GM19023 (cell line): ENCODE measurements at regions not wholly inside any gene's neighbourhood (a gene's known extent, or its start where the extent isn't known, plus 50 kb on each side); places are given as distances from the start of the nearest gene placed in this dataset.

Source experiments
- ATAC-seq: cut with Tn5 transposase; IDR thresholded peaks from one replicate; pipeline ENCODE4 v1.9.1; 2021; ENCODE audit warnings: mild to moderate bottlenecking, moderate library complexity; ENCODE audit not compliant: unreplicated experiment

DNA sequence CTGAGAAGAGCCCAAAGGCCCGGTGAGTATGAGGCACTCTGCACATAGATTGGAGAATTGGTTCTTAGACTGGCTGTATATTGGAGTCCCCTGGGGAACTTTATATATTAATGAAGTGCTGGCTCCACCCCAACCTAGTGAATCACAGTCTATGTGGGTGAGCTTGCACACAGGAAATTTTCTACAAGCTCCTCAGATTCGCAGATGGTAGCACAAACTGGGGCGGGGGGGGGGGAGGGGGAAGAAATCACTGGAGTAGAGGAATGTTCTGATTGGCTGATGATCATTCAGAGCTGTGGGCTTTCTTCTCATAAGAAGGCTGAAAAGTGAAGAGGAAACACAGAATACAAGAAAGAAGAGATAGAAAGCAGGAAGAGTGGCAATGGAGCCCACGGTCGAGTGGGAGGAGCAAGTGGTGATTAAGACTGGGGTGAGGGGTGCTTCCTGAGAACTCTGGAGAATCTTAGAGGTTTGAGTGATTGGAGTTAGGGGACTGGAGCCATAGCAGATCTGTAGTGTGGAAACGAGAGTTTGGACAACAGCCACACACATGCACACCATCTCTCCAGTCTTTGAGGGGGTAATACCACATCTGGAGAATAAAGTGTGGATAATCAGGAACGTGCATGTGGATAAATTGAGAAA, 465.9 kb upstream of the DAB1 start:
- no peak for ATAC-seq

DNA sequence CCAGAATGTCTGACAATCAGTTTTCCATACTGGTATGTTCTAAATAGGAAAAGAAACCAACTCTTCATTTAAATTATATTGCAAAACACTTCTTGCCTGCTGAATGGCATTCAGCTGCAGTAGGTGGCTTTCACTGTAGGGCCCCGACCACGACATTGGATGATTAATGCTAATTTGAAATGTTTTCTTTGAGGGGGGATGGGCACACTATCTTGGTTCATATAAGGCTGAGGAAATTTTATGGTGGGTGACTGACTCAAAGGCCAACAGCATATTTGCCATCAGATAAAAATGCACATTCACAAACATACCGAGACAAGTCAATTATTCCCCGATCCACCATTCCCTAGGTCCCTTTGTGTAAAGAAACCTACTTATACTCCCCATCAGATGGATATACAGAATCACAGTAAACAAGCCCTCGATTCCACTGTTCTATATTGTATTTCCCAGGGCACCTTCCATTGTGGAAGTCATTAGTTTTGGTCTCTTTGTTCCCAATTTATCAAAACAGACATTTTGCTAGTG, 464.2 kb upstream of the DAB1 start:
- no peak for ATAC-seq

DNA sequence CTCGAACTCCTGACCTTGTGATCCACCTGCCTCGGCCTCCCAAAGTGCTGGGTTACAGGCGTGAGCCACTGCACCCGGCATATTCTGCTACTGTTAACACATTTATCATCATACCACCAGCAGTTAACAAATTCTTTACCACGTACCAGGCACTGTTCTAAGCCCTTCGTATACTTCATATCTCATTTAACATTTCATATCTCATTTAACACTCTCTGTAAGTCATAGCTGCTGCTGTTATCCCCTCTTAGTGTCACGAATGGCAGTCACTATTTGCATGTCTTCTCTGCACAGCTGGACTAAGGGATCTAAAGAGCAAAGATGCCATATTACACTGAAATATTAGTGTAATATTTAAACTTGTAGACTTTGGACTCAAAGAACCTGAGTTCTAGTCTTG, 462.5 kb upstream of the DAB1 start:
- no peak for ATAC-seq

DNA sequence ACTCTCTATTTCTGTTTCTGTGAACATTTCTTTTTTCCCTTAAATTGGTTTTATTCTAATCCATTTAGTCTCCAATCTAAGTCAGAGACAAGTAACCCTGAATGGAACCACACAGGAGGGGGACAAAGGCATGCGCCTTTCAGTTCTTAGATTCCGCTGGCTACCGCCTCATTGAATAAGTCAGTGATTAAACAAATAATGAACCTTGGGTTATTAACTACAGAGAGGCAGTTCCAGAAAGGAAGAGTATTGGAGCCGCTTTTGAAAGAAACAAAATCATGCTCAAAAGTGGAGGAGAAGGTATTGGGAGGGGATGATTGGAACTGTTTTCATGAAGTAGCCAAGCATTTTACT, 459.8 kb upstream of the DAB1 start:
- ATAC-seq = no peak

DNA sequence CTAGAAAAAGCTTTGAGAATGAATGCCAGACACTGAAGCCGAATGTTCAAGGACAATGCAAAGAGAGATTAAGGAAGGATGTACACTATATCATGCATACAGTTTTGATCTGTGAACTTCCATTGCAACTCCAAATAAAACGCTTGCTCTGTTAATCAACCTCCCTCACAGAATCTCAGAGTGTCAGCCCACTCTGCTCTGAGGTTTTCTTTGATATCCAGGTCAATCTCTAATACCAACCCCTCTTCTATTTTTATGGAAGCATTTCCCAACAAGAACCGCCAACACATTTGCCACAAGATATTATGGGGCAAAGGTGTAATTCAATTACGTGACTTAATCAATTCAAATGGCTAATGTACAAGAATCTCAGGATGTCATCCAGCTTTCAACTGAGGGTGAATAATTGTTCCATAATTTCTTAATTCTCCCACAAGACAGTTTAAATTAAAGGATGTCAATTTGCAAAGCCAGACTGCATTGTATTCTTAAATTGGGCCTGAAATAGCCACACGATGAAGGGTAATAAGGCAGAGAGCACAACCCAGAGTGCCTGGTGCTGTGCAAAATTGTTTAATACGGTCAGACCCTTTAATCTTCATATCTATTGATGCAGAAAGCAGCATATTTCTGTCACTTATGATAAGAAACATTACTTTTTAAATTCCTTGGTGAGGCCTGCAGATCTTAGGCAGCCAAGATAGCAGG, 459.2 kb upstream of the DAB1 start:
- ATAC-seq = no peak

DNA sequence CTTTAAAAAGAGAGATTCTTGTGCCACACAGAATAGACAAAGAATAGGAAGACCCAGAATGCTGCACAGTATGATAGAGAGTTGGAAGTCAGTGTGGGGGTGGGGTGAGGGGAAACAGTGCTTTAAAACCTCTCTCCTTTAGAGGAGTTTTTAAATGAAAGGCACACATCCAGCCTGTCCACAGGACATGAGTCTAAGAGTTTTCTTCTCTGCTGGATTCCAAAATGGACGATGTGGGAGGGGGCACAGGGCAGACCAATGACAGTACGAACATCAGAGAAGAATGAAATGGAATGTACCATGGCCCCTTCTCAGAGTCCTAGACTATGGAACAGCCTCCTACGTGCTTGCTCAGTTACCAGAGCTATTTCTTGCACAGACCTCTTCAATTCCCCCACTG, 458.2 kb upstream of the DAB1 start:
- no peak for ATAC-seq

DNA sequence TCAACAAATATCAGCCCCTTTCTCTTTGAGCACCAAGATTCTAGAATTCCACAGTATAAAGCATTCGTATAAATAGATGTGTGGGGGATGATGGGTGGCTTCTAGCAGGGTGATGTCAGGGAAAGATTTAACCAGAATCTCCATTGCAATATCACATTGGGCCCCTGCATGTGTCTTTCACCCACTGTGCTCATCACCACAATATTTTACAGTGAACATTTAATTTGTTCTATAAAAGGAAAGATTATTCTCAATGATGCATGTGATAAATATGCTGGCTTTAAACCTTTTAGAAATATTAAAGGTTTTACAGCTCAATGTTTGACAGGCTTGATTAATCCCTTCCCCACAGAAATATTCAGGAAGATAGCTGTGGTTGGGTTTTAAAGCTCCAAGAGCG, 457.8 kb upstream of the DAB1 start:
- ATAC-seq = no peak

DNA sequence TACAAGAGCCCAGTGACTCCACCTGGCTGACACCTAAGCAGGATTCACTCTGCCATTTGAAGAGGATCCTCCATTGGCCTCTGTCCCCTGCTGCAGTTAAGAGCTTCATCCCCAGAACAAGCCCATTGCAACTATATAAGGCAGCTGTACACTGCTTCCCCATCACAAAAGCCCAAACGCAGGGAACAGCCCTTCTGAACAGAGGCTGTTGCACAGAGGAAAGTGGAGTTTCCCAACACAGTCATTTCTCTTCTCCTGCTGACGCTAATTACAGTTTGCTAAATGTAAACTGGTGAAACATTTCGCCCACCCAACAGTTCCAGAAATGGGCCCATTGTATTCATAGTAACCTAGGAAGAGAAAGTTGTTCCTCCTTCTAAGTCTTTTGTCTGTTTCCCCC, 455.8 kb upstream of the DAB1 start:
- no peak for ATAC-seq

DNA sequence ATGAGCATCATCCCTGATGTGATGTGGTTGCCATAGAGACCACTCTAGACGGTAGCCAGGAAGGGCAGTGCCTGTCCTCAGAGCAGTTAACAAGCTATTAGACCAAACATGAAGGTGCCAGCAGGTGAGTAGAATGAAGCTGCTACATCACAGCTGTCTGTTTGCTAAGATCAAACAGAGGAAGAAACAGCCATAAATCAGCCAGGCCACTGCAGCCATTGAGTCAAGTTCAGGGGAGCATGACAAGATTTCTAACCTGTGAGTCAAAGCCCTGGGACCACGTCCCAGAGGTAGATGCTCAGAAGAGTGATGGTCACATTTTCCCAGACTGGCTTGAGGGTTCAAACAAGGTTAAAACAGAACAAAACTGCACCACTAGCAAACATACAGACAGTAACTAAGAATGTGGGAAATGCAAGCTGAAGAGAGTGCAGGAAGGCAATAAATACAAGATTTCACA, 450.6 kb upstream of the DAB1 start:
- ATAC-seq = no peak

DNA sequence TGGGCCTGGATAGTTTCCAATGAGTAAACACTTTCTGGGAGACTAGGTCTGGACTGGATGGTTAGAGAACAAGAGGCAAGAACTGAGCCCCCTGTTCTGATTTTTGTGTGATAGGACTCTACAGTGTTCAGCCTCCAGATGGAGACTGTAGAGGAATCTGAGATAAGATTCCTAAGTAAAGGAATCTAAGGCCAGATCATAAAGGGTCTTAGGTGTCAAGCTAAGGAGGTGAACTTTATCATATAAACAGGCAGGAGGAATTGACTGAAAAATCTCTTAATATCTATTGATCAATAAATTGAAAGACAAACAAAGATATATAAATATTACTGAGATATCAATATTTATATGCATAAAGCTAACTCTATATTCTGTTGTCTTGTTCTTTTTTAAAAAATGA, 449.1 kb upstream of the DAB1 start:
- no peak for ATAC-seq

DNA sequence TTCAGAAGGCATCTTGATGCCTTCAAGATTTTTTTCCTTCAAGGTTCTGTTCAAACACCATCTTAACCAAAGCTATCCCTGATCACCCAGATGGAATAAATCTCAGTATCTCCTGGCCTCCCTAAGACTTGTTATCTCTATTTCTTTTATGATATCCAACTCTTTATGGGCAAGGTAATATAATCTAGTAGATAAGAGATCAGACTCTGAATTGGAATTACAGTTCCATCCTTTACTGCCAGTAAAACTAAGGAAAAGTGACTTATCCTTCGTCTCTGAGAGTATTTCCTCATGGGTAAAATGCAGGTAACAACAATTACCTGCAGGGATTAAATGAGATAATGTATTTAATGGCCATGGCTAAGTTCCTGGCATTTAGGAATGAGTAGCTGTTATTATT, 445.0 kb upstream of the DAB1 start:
- ATAC-seq = no peak

DNA sequence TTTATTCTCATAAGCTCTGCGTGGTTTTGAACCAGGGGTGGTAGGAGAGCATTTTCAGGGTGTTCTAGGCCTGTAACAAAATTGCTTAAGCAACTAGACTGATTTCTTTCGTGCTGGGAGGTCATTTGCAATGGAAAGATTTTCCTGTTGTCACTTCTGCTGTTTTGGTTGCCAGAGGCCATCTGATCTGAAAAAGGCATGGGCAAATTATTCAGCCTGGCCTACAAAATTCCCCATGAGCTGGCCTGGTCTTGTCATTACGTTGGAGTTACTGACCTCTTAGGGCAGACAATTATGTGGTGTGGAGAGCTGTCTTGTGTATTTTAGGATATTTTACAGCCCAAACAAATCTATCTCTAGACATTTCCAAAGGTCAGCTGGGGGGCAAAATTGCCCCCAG, 444.4 kb upstream of the DAB1 start:
- ATAC-seq = no peak

DNA sequence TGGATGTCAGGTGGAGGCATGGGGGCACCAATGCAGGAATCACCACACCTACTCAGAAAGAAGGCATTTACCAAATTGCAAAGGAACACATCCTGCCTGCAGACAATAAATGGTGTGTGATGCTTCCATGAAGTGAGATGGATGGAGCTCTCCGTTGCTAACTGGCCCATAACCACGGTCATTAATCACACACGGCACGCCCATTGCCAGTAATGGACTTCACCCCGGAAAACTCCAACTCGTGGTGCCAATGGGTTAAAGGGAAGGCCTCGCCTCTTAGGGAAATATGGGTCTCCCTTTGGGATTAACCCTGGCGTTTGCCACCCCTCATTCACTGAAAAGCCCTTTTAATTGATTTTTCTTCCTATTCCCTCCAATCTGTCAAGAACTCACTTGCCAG, 443.1 kb upstream of the DAB1 start:
- no peak for ATAC-seq

DNA sequence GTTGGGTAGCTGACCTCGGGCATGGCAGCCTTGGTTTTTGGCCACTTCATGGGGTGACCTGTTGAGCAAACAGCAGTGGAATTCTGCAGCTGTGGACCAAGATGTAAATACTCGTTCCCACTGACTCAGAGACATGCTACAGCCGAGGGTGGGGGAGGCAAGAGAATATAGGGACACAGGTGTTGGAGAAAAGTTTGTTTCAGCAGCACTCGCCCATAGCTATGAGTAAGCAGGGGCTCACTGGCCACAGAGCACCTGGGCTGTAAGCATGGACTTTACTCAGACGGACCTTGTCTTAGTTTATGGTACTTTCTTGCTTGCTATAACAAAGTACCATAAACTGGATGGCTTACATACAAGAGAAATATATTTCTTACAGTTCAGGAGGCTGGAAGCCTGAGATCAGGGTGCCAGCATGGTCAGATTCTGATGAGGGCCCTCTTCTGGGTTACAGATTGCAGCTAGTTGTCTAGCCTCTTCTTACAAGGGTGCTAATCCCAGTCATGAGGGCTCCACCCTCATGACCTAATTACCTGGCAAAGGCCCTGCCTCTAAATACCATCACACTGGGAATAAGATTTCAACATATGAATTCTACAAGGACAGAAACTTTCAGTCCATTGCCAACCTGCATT, 437.2 kb upstream of the DAB1 start:
- no peak for ATAC-seq

DNA sequence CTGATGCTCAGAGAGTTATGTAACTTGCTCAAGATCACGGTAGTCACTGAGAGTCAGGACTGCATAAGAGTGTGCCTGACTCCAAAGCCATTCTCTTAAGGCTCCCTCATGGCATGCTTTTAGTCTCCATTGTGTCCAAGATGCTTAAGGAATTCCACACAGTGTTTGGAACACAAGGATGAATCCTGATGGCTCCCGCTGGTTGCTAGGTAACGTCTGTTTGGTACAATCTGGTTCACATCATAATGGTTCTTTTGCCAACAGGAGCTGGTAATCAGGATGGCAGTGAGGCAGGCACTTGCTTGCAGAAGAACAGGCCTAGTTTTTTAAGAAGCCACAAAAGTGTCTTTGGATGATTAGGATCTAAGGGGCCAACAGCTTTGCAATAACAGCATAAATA, 436.5 kb upstream of the DAB1 start:
- no peak for ATAC-seq

DNA sequence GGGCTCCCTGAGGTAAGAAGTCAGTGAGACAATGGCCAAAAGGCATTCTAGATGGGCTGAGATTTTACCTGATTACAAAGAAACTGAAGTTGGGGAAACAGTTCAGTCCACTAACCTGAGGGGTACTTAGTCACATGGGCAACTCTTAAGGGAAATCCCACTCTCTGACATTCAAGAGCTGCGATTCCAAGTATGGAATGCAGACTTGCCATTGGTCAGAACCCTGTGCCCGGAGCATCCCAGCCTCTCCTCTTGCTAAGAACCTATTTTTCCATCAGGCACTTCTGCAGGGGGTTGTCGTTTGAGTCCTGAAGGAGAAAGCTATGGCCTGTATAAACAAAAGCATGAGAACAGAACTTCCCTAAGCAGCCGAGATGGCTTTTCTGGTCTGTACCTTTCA, 434.9 kb upstream of the DAB1 start:
- no peak for ATAC-seq

DNA sequence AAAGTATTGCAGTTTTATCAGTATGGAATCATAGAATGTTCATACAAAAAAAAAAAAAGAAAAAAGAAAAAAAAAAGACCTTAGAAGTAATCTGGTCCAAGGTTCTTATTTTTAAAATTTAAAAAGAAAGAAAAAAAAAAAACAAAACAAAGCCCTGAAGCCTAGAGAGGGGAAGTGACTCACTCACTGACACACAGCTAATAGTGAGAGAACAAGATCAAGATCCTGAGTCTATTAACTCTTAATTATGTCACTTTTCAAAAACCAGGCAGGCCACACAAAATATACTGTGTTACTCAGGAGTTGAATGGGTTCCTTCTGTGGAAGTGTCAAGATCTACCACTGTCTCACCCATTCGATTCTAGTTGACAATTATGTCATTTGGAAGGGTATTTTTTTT, 433.9 kb upstream of the DAB1 start:
- no peak for ATAC-seq

DNA sequence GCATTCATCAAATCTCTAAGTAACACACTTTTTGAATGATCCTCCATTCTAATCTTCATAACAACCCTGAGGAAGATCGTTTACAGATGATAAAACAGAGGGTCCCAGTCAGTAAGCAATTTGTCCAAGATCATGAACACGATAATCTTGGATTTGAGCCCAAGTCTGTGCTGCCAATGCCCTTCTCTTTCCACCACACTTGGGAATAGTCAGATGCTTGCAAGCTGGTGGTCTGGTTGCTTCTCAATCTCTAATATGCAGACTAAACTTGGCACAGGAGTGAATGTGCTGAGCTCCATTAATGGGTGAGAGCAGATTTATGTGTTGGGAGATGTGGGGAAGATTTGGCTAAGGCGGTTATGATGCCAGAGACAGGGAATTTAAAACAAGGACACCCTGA, 430.6 kb upstream of the DAB1 start:
- no peak for ATAC-seq

DNA sequence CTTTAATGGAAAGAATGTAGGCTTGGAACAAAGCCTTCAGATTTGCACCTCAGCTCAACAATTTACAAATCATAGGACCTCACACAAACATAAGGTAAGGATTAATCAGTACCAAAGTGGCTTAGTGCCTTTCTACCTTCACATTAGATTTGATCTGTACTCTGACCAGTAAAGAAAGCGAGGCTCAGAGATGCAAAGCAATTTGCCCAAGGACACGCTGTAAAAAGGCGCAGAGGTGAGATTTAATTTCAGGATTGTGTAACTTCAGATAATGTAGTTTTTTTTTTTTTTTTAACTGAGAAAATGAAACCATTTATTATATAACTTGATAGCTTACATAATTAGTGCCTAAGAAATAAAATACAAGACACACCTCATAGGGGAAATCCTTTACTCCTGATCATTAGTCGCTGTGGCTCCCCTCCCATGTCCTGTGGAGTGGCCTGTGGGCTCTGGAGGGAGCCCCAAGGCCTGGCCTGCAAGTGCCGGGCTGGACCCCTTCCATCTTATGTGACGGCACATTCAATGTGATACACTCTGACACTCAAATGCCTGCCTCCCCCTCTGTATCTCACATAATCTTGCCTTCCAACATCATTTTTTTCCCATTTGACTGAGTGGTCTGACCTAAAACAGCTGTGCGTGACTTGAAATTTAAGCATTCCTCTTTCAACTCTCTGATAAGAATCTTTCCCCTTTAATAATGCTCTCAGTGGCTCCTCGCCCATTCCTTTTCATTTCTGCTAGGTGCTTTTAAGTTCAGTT, 426.5 kb upstream of the DAB1 start:
- ATAC-seq = no peak

DNA sequence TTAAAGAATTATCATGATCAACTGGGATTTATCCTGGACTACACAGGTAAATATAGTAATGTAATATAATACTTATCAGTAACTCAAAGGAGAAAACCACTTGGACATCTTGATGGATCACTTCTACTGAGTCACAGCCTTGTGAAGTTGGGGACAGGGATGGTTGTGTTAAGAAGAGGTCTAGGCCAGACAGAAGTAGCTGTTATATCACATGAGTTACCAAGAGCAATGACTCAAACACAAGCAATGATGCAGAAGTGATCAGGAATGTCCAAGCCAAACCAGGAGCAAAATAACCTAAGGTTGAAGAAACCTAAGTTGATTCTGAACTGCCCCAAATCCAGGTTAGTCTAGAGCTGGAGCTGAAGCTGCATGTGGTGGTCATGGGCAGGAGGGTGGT, 424.5 kb upstream of the DAB1 start:
- ATAC-seq = no peak

DNA sequence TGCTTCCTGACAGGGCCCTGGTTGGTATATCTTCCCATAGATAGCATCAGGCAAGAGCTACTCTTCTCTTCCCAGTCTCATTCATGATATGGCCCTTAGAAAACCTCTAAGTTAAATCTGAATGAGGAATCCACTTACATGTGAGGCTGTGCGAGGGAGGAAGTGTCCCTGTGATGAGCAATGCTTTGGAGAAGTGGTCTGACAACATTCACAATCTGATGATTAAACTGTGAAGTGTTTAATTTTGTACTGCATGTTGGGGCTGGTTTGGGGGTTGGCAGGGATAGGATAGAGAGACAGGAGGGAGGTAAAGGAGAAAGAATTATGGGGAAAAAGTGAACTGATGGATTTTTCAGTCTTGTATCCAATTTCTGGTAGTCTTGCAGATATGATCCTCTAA, 421.2 kb upstream of the DAB1 start:
- ATAC-seq = no peak
